Endothelial cell (in vitro differentiated cells): ENCODE measurements at regions not wholly inside any gene's neighbourhood (a gene's known extent, or its start where the extent isn't known, plus 50 kb on each side); places are given as distances from the start of the nearest gene placed in this dataset.

Source experiments
- DNase-seq: peaks from one replicate; pipeline ENCODE4 v3.0.0; 2021; ENCODE audit warnings: low spot score
- H3K27ac Mint-ChIP-seq: one replicate; pipeline ENCODE4 v1.8.0; 2021; ENCODE audit warnings: mixed read lengths, inconsistent platforms; ENCODE audit not compliant: unreplicated experiment
- H3K27me3 Mint-ChIP-seq: one replicate; pipeline ENCODE4 v1.8.0; 2021; ENCODE audit warnings: mild to moderate bottlenecking, moderate library complexity, mixed read lengths, inconsistent platforms; ENCODE audit not compliant: unreplicated experiment
- H3K36me3 Mint-ChIP-seq: one replicate; pipeline ENCODE4 v1.8.0; 2021; ENCODE audit warnings: mild to moderate bottlenecking, low read depth, mixed read lengths, inconsistent platforms; ENCODE audit not compliant: unreplicated experiment
- H3K4me1 Mint-ChIP-seq: one replicate; pipeline ENCODE4 v1.8.0; 2021; ENCODE audit warnings: mild to moderate bottlenecking, mixed read lengths, inconsistent platforms; ENCODE audit not compliant: unreplicated experiment
- H3K4me3 Mint-ChIP-seq: one replicate; pipeline ENCODE4 v1.8.0; 2021; ENCODE audit warnings: mild to moderate bottlenecking, mixed read lengths, inconsistent platforms; ENCODE audit not compliant: unreplicated experiment
- H3K9me3 Mint-ChIP-seq: one replicate; pipeline ENCODE4 v1.8.0; 2021; ENCODE audit warnings: mixed read lengths, inconsistent platforms; ENCODE audit not compliant: unreplicated experiment
- CTCF ChIP-seq: fragments of 200-600 bp; sonication (generic); IDR thresholded peaks from one replicate; pipeline ENCODE4 v1.5.0; 2021; ENCODE audit warnings: antibody characterized with exemption; ENCODE audit not compliant: unreplicated experiment

DNA sequence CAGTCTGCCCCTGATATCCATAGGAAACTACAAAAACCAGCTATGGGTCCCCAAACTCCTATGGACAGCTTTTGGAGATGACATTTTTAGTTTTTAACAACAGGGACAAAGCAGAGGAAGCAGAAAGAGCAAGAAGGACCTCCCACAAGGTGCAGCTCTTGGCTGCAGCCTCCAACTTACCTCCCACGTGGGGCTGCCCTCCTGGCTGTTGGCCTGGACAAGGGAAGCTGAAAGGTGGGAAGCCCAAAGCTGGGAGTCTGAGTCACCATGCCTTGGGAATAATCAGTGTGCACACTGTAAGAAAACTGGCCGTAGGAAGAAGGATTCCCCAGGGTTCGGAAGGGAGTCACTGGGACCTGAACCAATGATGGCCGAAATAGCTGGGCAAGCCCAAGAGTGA is 51.8 kb upstream of the PAX1 start:
- Mint-ChIP-seq H3K9me3 (no peaks in the 10 kb centered on the region), H3K27ac (no peak overlapping the region), H3K4me3 (no peak overlapping the region), H3K36me3 (no peaks in the 10 kb centered on the region), H3K27me3 (no peaks in the 10 kb centered on the region), H3K4me1 (no peaks in the 10 kb centered on the region)
- no peak for TF ChIP-seq CTCF
- DNase-seq: no peak

GRCh38 chr20:21643417-21643816 is 62.0 kb upstream of the PAX1 start:
- no peaks in the 10 kb centered on the region for H3K36me3 Mint-ChIP-seq
- peaks cover 3% of the 10 kb centered on the region for H3K27me3 Mint-ChIP-seq
- DNase-seq: no peak
- H3K27ac Mint-ChIP-seq: no peak overlapping the region
- no peak for TF ChIP-seq CTCF
- peaks cover 15% of the 10 kb centered on the region for H3K4me1 Mint-ChIP-seq
- H3K4me3 Mint-ChIP-seq: no peak overlapping the region
- no peaks in the 10 kb centered on the region for H3K9me3 Mint-ChIP-seq

DNA sequence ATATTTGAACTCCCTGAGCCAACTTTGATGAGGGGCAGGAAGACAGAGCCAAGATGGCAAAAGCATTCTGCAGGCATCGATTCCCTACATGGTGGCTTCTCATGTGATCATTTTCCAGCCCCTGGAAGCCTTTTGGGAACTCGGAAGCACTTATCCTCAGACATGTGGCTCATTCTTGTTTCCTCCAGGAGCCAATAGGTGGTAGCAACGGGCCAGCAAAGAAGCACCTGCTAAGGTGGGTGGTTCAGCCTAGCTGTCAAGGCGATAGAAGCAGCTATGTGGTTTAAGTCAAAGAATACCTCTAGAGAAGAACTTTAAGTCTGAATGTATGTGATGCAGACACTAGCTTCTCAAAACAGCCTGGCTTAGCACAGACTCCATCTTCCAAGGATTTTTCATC is 64.9 kb upstream of the PAX1 start:
- peak; percentile 17 for DNase-seq

DNA sequence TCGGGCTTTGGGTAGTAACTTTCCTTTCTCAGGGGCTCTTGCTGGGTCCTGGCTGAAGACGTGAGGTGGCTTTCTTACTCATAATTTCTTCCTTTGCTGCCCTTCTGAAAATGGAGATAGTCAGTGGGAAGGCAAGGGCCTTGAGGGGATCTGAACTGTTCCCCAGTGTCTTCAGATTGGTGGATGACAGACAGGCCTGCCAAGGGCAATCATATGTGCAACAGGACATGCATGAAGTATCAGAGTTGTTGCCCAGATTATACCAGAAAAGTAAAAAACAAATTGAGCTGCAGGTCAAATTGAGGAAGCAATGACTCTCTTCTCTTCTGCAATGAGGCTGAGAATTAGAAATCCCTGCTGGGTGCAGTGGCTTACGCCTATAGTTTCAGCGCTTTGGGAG is 71.6 kb upstream of the PAX1 start:
- peaks cover 4% of the 10 kb centered on the region for H3K27me3 Mint-ChIP-seq
- no peaks in the 10 kb centered on the region for H3K9me3 Mint-ChIP-seq
- TF ChIP-seq CTCF: no peak
- no peaks in the 10 kb centered on the region for H3K36me3 Mint-ChIP-seq
- no peak overlapping the region for H3K4me3 Mint-ChIP-seq
- no peak for DNase-seq
- no peak overlapping the region for H3K27ac Mint-ChIP-seq
- H3K4me1 Mint-ChIP-seq: no peaks in the 10 kb centered on the region

More for the DNA sequence above, 64.9 kb upstream of the PAX1 start:
- Mint-ChIP-seq H3K27me3 (peaks cover 3% of the 10 kb centered on the region), H3K27ac (no peak overlapping the region), H3K4me1 (peaks cover 15% of the 10 kb centered on the region), H3K4me3 (no peak overlapping the region), H3K36me3 (no peaks in the 10 kb centered on the region), H3K9me3 (no peaks in the 10 kb centered on the region)
- TF ChIP-seq CTCF: no peak

DNA sequence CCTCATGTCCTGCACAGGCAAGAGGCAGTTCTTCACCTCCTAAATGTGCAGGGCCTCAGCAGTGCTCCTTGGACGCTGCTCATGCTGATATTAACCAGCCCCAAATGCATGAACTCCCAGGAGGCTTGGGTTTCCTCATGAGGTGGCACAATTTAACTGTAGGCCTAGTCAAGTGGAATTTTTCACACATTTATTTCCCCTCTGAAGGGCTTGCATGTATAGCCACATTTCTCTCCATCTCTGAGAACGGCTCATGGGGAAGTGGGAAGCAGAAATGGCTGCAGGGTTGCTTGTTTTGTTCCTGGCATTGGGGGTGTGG is 72.8 kb upstream of the PAX1 start:
- Mint-ChIP-seq H3K27ac (no peak overlapping the region), H3K9me3 (no peaks in the 10 kb centered on the region), H3K4me1 (peaks cover 2% of the 10 kb centered on the region), H3K27me3 (peaks cover 4% of the 10 kb centered on the region), H3K4me3 (no peak overlapping the region), H3K36me3 (no peaks in the 10 kb centered on the region)
- no peak for DNase-seq
- TF ChIP-seq CTCF: no peak
